K562 (cell line): ENCODE measurements at regions not wholly inside any gene's neighbourhood (a gene's known extent, or its start where the extent isn't known, plus 50 kb on each side); places are given as distances from the start of the nearest gene placed in this dataset.

Experiments
- ATAC-seq: fragments of 200-7000 bp; cut with Tn5 transposase; 3 replicates; pipeline ENCODE4 v1.9.1; 2020; ENCODE audit warnings: moderate library complexity
- BruUV-seq: library from RNA; stranded (reverse); fragments of 400-500 nt; replicated peaks from 2 replicates; lab custom pipeline; 2021; lab: Mats Ljungman, UMichigan
- CTCF ChIA-PET: fragments of 300-600 bp; formaldehyde crosslinking; extraction: SDS; loops from one replicate; lab custom pipeline; 2021; ENCODE audit warnings: low intra/inter-chr PET ratio; lab: Yijun Ruan, JAX
- POLR2A ChIA-PET: fragments of 300-600, 350-650 bp; sonication (Branson Sonifier 250); formaldehyde crosslinking; extraction: SDS; loops from one replicate; lab custom pipeline; 2021; ENCODE audit warnings: antibody characterized with exemption, inconsistent platforms; lab: Yijun Ruan, JAX
- DNase-seq, 4 experiments: peaks; one replicate each; pipeline versions ENCODE4 v3.0.0 to v3.0.0-alpha.2; 2011 to 2018; ENCODE audit warnings: low spot score in 3 of 4, mixed read lengths in 3 of 4; ENCODE audit errors: extremely low read depth in 1 of 4
- FAIRE-seq: peaks from 2 replicates; lab custom pipeline; 2011; peaks lifted over from hg19 to GRCh38; lab: Jason Lieb, UNC
- H2AFZ ChIP-seq: 2 replicates; pipeline ENCODE4 v1.6.0; 2011; ENCODE audit warnings: low read depth, low read length, control low read depth, inconsistent platforms
- H3K27ac ChIP-seq: fragments of 200-600 bp; 3 replicates; pipeline ENCODE4 v1.8.0; 2011; ENCODE audit warnings: low read depth, mild to moderate bottlenecking, control low read depth, inconsistent platforms, low read length, moderate library complexity, mixed read lengths; ENCODE audit errors: extremely low read depth
- H3K27me3 ChIP-seq, 2 experiments: fragments of 300-600 bp in 1 of 2; 2 replicates in 1 of 2; 3 replicates in 1 of 2; pipeline versions ENCODE4 v1.6.0 to v1.8.0; 2011; ENCODE audit warnings: inconsistent platforms in 2 of 2, low read length in 2 of 2, mild to moderate bottlenecking in 1 of 2, mixed read lengths in 1 of 2, moderate library complexity in 1 of 2; ENCODE audit not compliant: control insufficient read depth in 2 of 2, insufficient read depth in 2 of 2
- H3K36me3 ChIP-seq: fragments of 300-600 bp; 3 replicates; pipeline ENCODE4 v1.8.0; 2011; ENCODE audit warnings: mild to moderate bottlenecking, low read length, inconsistent platforms; ENCODE audit not compliant: control insufficient read depth, insufficient read depth
- H3K4me1 ChIP-seq, 2 experiments: fragments of 200-600 bp in 1 of 2; replicated peaks in 1 of 2; 2 replicates in 1 of 2; 3 replicates in 1 of 2; pipeline versions ENCODE4 v1.5.1 to v1.8.0; 2011; ENCODE audit warnings: inconsistent platforms in 2 of 2, low read length in 2 of 2, mild to moderate bottlenecking in 1 of 2, mixed read lengths in 1 of 2, moderate library complexity in 1 of 2; ENCODE audit not compliant: control insufficient read depth in 2 of 2, insufficient read depth in 2 of 2
- H3K4me2 ChIP-seq: 2 replicates; pipeline ENCODE4 v1.6.1; 2011; ENCODE audit warnings: low read length, control low read depth, inconsistent platforms, mixed read lengths; ENCODE audit not compliant: insufficient read depth
- H3K4me3 ChIP-seq: fragments of 200-600 bp; sonication (generic), shearing (Covaris generic); 2 replicates; pipeline ENCODE4 v1.5.1; 2016; ENCODE audit warnings: control low read depth, inconsistent platforms
- H3K79me2 ChIP-seq: fragments of 200-600 bp; 3 replicates; pipeline ENCODE4 v1.8.0; 2011; ENCODE audit warnings: low read length, inconsistent platforms; ENCODE audit not compliant: control insufficient read depth, insufficient read depth
- H3K9ac ChIP-seq, 2 experiments: 2 replicates each; pipeline versions ENCODE4 v1.6.0 to v1.6.1; 2011; ENCODE audit warnings: low read depth in 2 of 2, low read length in 2 of 2, control low read depth in 1 of 2, inconsistent platforms in 1 of 2, mild to moderate bottlenecking in 1 of 2, mixed read lengths in 1 of 2; ENCODE audit not compliant: insufficient read depth in 1 of 2
- H3K9me1 ChIP-seq: one replicate; pipeline ENCODE4 v1.6.0; 2011; ENCODE audit warnings: inconsistent platforms, mild to moderate bottlenecking, low read length, moderate library complexity; ENCODE audit not compliant: control insufficient read depth, insufficient read depth
- H3K9me3 ChIP-seq: replicated peaks from 2 replicates; pipeline ENCODE4 v1.5.1; 2011; ENCODE audit warnings: low read depth, low read length, inconsistent platforms; ENCODE audit not compliant: control insufficient read depth, insufficient read depth
- H4K20me1 ChIP-seq: replicated peaks from 2 replicates; pipeline ENCODE4 v1.6.1; 2011; ENCODE audit warnings: low read length, inconsistent platforms, mixed read lengths; ENCODE audit not compliant: control insufficient read depth, insufficient read depth
- HCFC1 ChIP-seq: IDR thresholded peaks from 2 replicates; pipeline ENCODE4 v1.6.1; 2012; ENCODE audit warnings: low read depth, low read length, improper control_type of control experiment
- NFIX ChIP-seq: fragments of 250-450 bp; sonication (Bioruptor Pico); IDR thresholded peaks from 2 replicates; pipeline ENCODE4 v1.4.0; 2020; ENCODE audit warnings: low read depth, mild to moderate bottlenecking, moderate library complexity
- WGBS: fragments of 100-300 bp; shearing (Covaris generic); methylation state at CpG from one replicate; pipeline ENCODE4 v1.1.6; 2016; ENCODE audit warnings: low coverage, mixed read lengths; ENCODE audit not compliant: insufficient coverage; ENCODE audit errors: missing lambda C conversion rate; 5-methylcytosine and 5-hydroxymethylcytosine counted together
- in situ Hi-C: fragments of 300-500 bp; cut with MboI; formaldehyde crosslinking; loops from 4 replicates; pipeline ENCODE4 v1.15.0; 2018; ENCODE audit warnings: inconsistent platforms, mixed read lengths
- intact Hi-C: fragments of 100-400 bp; cut with micrococcal nuclease; formaldehyde crosslinking; loops from 2 replicates; pipeline ENCODE4 v1.14.2; 2022
- TF ChIP-seq, protein P1 (sequence below), 2 experiments: fragments of 450-650 bp in 1 of 2; sonication (generic) in 1 of 2; formaldehyde crosslinking in 1 of 2; IDR thresholded peaks in 1 of 2; conservative IDR thresholded peaks in 1 of 2; 2 replicates each; pipeline versions ENCODE4 v1.6.1 to v1.8.1; 2016 to 2023; ENCODE audit warnings: mild to moderate bottlenecking in 2 of 2, moderate library complexity in 2 of 2, inconsistent platforms in 1 of 2, missing genetic modification reagents in 1 of 2
- TF ChIP-seq, protein P2 (sequence below), 3 experiments: fragments of 200-800 bp in 1 of 3; sonication (Bioruptor generic) in 1 of 3; sonication (generic) in 1 of 3; formaldehyde crosslinking in 1 of 3; IDR thresholded peaks; 2 replicates each; pipeline versions ENCODE4 v1.6.1 to v1.8.0; 2016 to 2022; ENCODE audit warnings: mild to moderate bottlenecking in 2 of 3, missing compliant biosample characterization in 2 of 3, missing genetic modification characterization in 2 of 3, missing genetic modification reagents in 1 of 3

DNA sequence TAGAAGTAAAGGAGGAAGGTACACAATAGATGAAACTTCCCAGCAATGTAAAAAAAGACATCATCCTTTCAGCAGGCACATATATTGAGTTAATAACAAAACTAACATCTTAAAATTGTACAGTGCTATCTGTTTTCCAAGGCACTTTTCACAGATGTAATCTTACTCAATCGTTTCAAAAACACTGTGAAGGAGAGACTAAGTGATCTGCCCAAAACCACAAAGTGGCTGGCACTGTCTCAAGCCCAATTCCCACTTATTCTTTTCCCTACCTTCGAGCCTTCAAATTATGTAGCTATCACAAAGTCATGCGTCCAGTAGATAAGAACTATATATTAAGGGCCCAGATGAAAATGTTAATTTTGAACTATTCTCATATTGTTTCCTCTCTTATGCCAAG, 193.6 kb upstream of the RASSF8 start:
- WGBS = 0% methylated on average over 3 of the region's 3 CpGs
- Histone ChIP-seq H3K4me2 (no peak overlapping the region), H3K36me3 (no peaks in the 10 kb centered on the region), H3K27me3 (no peaks in the 10 kb centered on the region), H3K9ac (no peak overlapping the region), H3K27ac (no peak overlapping the region), H3K79me2 (no peaks in the 10 kb centered on the region), H3K4me1 (no peaks in the 10 kb centered on the region), H3K9me1 (no peaks in the 10 kb centered on the region), H3K9me3 (no peaks in the 10 kb centered on the region), H3K4me3 (no peak overlapping the region), H4K20me1 (no peaks in the 10 kb centered on the region), H2AFZ (no peak overlapping the region)
- CTCF ChIA-PET = no interaction called here
- no peak for ATAC-seq
- intact Hi-C loops = no loop called here
- DNase-seq = no peak
- TF ChIP-seq, protein P1, sequence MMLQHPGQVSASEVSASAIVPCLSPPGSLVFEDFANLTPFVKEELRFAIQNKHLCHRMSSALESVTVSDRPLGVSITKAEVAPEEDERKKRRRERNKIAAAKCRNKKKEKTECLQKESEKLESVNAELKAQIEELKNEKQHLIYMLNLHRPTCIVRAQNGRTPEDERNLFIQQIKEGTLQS (IDR thresholded peaks at IDR 0.05) = no peak
- TF ChIP-seq, protein P1 (CRISPR knock-in tag; conservative IDR thresholded peaks at IDR 0.05) = no peak
- TF ChIP-seq HCFC1 (no peak), NFIX (no peak)
- TF ChIP-seq, protein P2, sequence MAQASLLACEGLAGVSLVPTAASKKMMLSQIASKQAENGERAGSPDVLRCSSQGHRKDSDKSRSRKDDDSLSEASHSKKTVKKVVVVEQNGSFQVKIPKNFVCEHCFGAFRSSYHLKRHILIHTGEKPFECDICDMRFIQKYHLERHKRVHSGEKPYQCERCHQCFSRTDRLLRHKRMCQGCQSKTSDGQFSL (CRISPR knock-in tag; IDR thresholded peaks at IDR 0.05) = no peak
- TF ChIP-seq, protein P2 (tag; IDR thresholded peaks at IDR 0.05) = no peak
- POLR2A ChIA-PET = no interaction called here
- in situ Hi-C loops = no loop called here
- no TSS peak for BruUV-seq
- no peak for FAIRE-seq
